ENCODE measurements at regions not wholly inside any gene's neighbourhood (a gene's known extent, or its start where the extent isn't known, plus 50 kb on each side); places are given as distances from the start of the nearest gene placed in this dataset.

- ChIA-PET CTCF (no interaction called here), POLR2A (ENCODE audit: unreplicated experiment) (no interaction called here)
- Histone ChIP-seq H3K36me3 (ENCODE audit: low read depth) (no peaks in the 10 kb centered on the region), H3K79me2 (ENCODE audit: low read depth) (no peaks in the 10 kb centered on the region), H2AFZ (no peak overlapping the region), H3K27ac (no peak overlapping the region), H3K9me2 (ENCODE audit: insufficient read depth) (no peaks in the 10 kb centered on the region), H3K9me3 (ENCODE audit: insufficient read depth, low read depth) (no peaks in the 10 kb centered on the region; the same call in 1 of the 2 replicates), H3K4me3 (no peak overlapping the region), H3K4me2 (no peak overlapping the region), H3K4me1 (replicated peaks; ENCODE audit: insufficient read depth) (no peaks in the 10 kb centered on the region), H4K20me1 (ENCODE audit: insufficient read depth) (no peaks in the 10 kb centered on the region), H3F3A (ENCODE audit: insufficient read depth, low read depth) (no peaks in the 10 kb centered on the region), H3K27me3 (ENCODE audit: insufficient read depth, low read depth) (no peaks in the 10 kb centered on the region)
- intact Hi-C loops (cut with micrococcal nuclease; ENCODE audit: unreplicated experiment): no loop called here
- DNase-seq: no peak
- TF ChIP-seq, protein P1, sequence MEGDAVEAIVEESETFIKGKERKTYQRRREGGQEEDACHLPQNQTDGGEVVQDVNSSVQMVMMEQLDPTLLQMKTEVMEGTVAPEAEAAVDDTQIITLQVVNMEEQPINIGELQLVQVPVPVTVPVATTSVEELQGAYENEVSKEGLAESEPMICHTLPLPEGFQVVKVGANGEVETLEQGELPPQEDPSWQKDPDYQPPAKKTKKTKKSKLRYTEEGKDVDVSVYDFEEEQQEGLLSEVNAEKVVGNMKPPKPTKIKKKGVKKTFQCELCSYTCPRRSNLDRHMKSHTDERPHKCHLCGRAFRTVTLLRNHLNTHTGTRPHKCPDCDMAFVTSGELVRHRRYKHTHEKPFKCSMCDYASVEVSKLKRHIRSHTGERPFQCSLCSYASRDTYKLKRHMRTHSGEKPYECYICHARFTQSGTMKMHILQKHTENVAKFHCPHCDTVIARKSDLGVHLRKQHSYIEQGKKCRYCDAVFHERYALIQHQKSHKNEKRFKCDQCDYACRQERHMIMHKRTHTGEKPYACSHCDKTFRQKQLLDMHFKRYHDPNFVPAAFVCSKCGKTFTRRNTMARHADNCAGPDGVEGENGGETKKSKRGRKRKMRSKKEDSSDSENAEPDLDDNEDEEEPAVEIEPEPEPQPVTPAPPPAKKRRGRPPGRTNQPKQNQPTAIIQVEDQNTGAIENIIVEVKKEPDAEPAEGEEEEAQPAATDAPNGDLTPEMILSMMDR (conservative IDR thresholded peaks at IDR 0.05): no peak
- no peak for TF ChIP-seq EZH2 (IDR thresholded peaks at IDR 0.05; ENCODE audit: low read depth)
- BruUV-seq (replicated peaks): no TSS peak
Observed at GRCh38 chr10:44323838-44324237, 61.1 kb downstream of the CXCL12 start.

DNA sequence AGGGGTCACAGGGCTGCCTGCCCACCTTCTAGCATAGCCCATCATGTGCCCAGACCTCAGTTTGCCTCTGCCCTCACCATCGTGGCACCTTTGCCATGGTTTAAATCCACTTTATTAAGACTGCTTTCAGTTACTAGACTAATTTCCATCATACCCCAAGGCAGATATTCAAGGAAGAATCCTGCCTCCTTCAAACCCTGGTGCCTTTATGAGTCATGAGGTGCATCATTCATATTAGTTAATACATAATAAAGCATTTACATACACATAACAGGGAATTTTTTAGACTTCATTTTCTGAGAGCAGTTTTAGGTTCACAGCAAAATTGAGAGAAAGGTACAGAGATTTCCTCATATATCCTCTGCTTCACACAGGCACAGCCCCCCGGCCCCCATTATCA, 62.8 kb downstream of the CXCL12 start:
- ChIA-PET POLR2A (ENCODE audit: unreplicated experiment) (no interaction called here), CTCF (no interaction called here)
- Histone ChIP-seq H3K9me3 (ENCODE audit: insufficient read depth, low read depth) (no peaks in the 10 kb centered on the region), H4K20me1 (ENCODE audit: insufficient read depth) (no peaks in the 10 kb centered on the region), H3K27me3 (ENCODE audit: insufficient read depth, low read depth) (no peaks in the 10 kb centered on the region), H3K27ac (no peak overlapping the region), H3K36me3 (ENCODE audit: low read depth) (no peaks in the 10 kb centered on the region), H3K4me2 (no peak overlapping the region), H3K4me3 (no peak overlapping the region), H3K79me2 (ENCODE audit: low read depth) (no peaks in the 10 kb centered on the region), H2AFZ (no peak overlapping the region), H3F3A (ENCODE audit: insufficient read depth, low read depth) (no peaks in the 10 kb centered on the region), H3K4me1 (replicated peaks; ENCODE audit: insufficient read depth) (no peaks in the 10 kb centered on the region), H3K9me2 (ENCODE audit: insufficient read depth) (no peaks in the 10 kb centered on the region)
- no TSS peak for BruUV-seq (replicated peaks)
- no peak for DNase-seq
- intact Hi-C loops (cut with micrococcal nuclease; ENCODE audit: unreplicated experiment): no loop called here
- TF ChIP-seq, protein P1 (conservative IDR thresholded peaks at IDR 0.05): no peak
- TF ChIP-seq EZH2 (IDR thresholded peaks at IDR 0.05; ENCODE audit: low read depth): no peak

- no peak for TF ChIP-seq EZH2 (IDR thresholded peaks at IDR 0.05; ENCODE audit: low read depth)
- TF ChIP-seq, protein P1 (conservative IDR thresholded peaks at IDR 0.05): no peak
- H3K27ac ChIP-seq: no peak overlapping the region
- no peaks in the 10 kb centered on the region for H3K9me2 ChIP-seq (ENCODE audit: insufficient read depth)
- intact Hi-C loops (cut with micrococcal nuclease; ENCODE audit: unreplicated experiment): no loop called here
- H3K27me3 ChIP-seq (ENCODE audit: insufficient read depth, low read depth): no peaks in the 10 kb centered on the region
- H2AFZ ChIP-seq: no peak overlapping the region
- POLR2A ChIA-PET (ENCODE audit: unreplicated experiment): no interaction called here
- H3K4me2 ChIP-seq: no peak overlapping the region
- H3K36me3 ChIP-seq (ENCODE audit: low read depth): no peaks in the 10 kb centered on the region
- H3K9me3 ChIP-seq (ENCODE audit: insufficient read depth, low read depth): no peaks in the 10 kb centered on the region
- no TSS peak for BruUV-seq (replicated peaks)
- H3K4me1 ChIP-seq (replicated peaks; ENCODE audit: insufficient read depth): no peaks in the 10 kb centered on the region
- no peak overlapping the region for H3K4me3 ChIP-seq
- H4K20me1 ChIP-seq (ENCODE audit: insufficient read depth): no peaks in the 10 kb centered on the region
- no peak for DNase-seq
- H3K79me2 ChIP-seq (ENCODE audit: low read depth): no peaks in the 10 kb centered on the region
- no peaks in the 10 kb centered on the region for H3F3A ChIP-seq (ENCODE audit: insufficient read depth, low read depth)
- CTCF ChIA-PET: no interaction called here
Observed at GRCh38 chr10:44320756-44321155, 64.1 kb downstream of the CXCL12 start.

Measured in PC-9 (cell line).